ENCODE measurements at regions not wholly inside any gene's neighbourhood (a gene's known extent, or its start where the extent isn't known, plus 50 kb on each side); places are given as distances from the start of the nearest gene placed in this dataset.

DNA sequence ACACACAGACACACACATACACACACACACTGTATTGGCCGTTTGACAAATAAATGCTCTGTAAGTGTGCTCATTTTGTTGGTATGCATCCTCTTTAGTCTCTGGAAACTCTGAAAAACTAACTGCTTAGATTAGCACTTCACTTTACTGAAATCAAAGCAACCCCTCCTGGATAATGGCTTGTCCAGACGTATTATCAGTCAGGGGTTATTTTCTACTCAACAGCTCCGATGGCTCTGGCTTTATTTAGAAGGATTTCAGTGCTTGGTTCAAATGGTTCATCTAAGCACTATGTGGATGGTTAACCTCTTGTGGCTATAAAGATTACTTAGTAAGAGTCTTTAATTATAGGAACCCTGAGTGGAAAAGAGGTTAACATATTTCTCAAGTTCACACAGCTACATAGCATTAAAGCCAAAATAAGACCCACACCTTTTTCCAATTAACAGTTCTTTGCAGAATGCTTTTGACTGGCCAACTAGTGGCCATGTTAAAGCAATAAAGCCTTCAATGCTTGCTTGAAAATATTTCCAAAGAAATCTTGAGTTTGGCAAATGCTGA, 516.1 kb upstream of the NAALADL2 start (continued):
- TF ChIP-seq EGR1 (IDR thresholded peaks at IDR 0.05; ENCODE audit: borderline replicate concordance, low read depth, low read length) = no peak
- no peak for TF ChIP-seq KDM5A (IDR thresholded peaks at IDR 0.05; ENCODE audit: low read length)
